ENCODE measurements at regions not wholly inside any gene's neighbourhood (a gene's known extent, or its start where the extent isn't known, plus 50 kb on each side); places are given as distances from the start of the nearest gene placed in this dataset.

DNA sequence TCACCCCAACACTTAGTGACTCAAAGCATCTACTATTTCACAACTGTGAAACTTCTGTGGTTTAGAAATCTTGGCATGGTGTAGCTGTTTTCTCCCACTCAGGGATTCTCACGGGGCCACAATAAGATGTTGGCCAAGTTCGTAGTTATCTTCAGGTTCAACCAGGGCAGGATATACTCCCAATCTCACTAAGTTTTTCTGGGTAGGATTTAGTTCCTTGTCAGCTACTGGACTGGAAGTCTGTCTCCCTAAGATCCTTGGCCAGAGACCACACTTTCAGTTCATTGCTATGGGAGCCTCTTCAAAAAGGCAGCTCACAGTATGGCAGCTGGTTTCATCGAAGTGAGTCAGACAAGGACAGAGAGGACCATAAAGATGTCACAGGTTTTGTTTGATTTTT, 111.7 kb upstream of the PDHA2 start:
- intact Hi-C loops (cut with micrococcal nuclease) = no loop called here
- DNase-seq = no peak
- POLR2A ChIA-PET = no interaction called here
- Mint-ChIP-seq H3K9me3 (no peaks in the 10 kb centered on the region), H3K27ac (no peak overlapping the region), H3K36me3 (no peaks in the 10 kb centered on the region), H3K27me3 (no peaks in the 10 kb centered on the region), H3K4me3 (no peak overlapping the region), H3K4me1 (ENCODE audit: low read depth) (no peaks in the 10 kb centered on the region)
- CTCF ChIA-PET = no interaction called here

GRCh38 chr4:95715830-95716229, 124.1 kb upstream of the PDHA2 start:
- CTCF ChIA-PET = no interaction called here
- Mint-ChIP-seq H3K4me3 (no peak overlapping the region), H3K27me3 (no peaks in the 10 kb centered on the region), H3K9me3 (no peaks in the 10 kb centered on the region), H3K27ac (no peak overlapping the region), H3K4me1 (ENCODE audit: low read depth) (no peaks in the 10 kb centered on the region), H3K36me3 (no peaks in the 10 kb centered on the region)
- intact Hi-C loops (cut with micrococcal nuclease) = no loop called here
- DNase-seq = no peak
- POLR2A ChIA-PET = no interaction called here

DNA sequence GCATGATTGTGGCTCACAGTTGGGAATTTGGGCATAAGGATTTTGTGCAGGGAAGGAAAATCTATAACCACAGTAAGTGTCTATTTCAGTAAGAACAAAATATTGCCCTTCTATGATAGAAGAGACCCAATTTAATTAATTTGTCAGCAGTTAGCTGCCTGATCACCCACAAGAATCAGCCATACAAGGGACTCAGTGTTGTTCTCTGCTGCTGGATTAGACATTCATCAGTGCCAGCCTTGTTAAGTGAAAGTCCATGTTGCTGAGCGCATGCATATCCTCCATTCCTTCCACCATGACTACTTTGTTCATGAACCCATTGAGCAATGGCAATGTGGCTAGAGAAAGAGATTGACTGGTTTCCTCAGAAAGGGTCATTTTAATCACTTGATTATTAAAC, 125.3 kb upstream of the PDHA2 start:
- Mint-ChIP-seq H3K36me3 (no peaks in the 10 kb centered on the region), H3K4me3 (no peak overlapping the region), H3K9me3 (no peaks in the 10 kb centered on the region), H3K4me1 (ENCODE audit: low read depth) (no peaks in the 10 kb centered on the region), H3K27ac (no peak overlapping the region), H3K27me3 (no peaks in the 10 kb centered on the region)
- no peak for DNase-seq
- POLR2A ChIA-PET = no interaction called here
- intact Hi-C loops (cut with micrococcal nuclease) = no loop called here
- CTCF ChIA-PET = no interaction called here

DNA sequence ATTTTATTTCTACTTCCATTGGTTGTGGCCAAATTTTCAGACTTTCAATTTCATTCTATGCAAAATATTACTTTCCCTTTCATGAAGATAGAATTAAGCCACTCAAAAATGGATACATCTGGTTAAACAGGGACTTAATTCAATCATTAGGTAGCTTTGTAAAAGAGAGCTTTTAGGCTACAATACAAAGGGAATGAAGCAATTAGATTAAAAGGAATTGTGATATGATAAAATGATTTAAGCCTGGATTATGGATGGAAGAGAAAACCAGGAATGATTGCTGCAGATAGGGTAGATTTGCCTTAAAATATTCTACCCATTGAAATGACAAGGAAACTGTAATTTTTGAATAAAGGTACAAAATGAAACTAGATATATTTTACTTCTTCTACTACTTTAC, 134.6 kb upstream of the PDHA2 start:
- Mint-ChIP-seq H3K4me1 (ENCODE audit: low read depth) (no peaks in the 10 kb centered on the region), H3K27me3 (no peaks in the 10 kb centered on the region)
- POLR2A ChIA-PET = no interaction called here

DNA sequence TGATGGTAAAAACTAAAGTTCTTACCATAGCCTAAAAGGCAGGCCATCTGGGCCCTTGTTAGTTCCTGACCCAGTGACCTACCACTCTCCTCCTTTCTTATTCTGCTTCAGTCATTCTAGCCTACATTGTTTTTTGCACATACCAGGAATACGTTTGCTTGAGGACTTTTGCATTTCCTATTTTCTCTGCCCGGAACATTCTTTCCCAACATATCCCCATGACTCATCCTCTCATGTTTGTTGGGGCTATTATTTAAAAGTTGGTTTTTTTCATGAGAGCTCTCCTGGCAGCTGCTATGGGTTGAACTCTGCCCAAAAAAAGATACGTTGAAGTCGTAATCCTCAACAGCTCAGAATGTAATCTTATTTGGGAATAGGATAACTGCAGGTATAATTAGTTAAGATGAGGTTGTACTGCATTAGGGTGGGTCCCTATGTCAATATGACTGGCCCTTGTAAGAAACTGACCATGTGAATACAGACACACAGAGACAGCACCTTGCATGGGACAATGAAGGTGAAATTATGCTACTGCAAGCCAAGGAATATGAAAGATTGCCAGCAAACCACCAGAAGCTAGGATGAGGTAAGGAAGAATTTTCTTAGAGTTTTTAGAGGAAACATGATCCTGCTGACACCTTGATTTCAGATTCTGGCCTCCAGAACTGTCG, 138.3 kb upstream of the PDHA2 start:
- H3K4me3 Mint-ChIP-seq = no peak overlapping the region
- no peak overlapping the region for H3K27ac Mint-ChIP-seq
- CTCF ChIA-PET = no interaction called here
- no peaks in the 10 kb centered on the region for H3K4me1 Mint-ChIP-seq (ENCODE audit: low read depth)
- POLR2A ChIA-PET = no interaction called here
- H3K9me3 Mint-ChIP-seq = peaks cover 15% of the 10 kb centered on the region
- intact Hi-C loops (cut with micrococcal nuclease) = no loop called here
- no peak for DNase-seq
- H3K36me3 Mint-ChIP-seq = no peaks in the 10 kb centered on the region
- H3K27me3 Mint-ChIP-seq = no peaks in the 10 kb centered on the region

More for the DNA sequence above, 134.6 kb upstream of the PDHA2 start:
- Mint-ChIP-seq H3K4me3 (no peak overlapping the region), H3K9me3 (peaks cover 15% of the 10 kb centered on the region), H3K27ac (no peak overlapping the region), H3K36me3 (no peaks in the 10 kb centered on the region)
- intact Hi-C loops (cut with micrococcal nuclease) = no loop called here
- DNase-seq = no peak
- CTCF ChIA-PET = no interaction called here

- ChIA-PET POLR2A (no interaction called here), CTCF (no interaction called here)
- Mint-ChIP-seq H3K36me3 (no peaks in the 10 kb centered on the region), H3K9me3 (no peaks in the 10 kb centered on the region), H3K4me1 (ENCODE audit: low read depth) (no peaks in the 10 kb centered on the region), H3K27me3 (no peaks in the 10 kb centered on the region), H3K27ac (no peak overlapping the region), H3K4me3 (no peak overlapping the region)
- DNase-seq = no peak
- intact Hi-C loops (cut with micrococcal nuclease) = no loop called here
These were observed 145.5 kb upstream of the PDHA2 start for GRCh38 chr4:95694411-95694810.

- no peaks in the 10 kb centered on the region for H3K4me1 Mint-ChIP-seq (ENCODE audit: low read depth)
- ChIA-PET POLR2A (no interaction called here), CTCF (no interaction called here)
- intact Hi-C loops (cut with micrococcal nuclease) = no loop called here
- no peaks in the 10 kb centered on the region for H3K27me3 Mint-ChIP-seq
- no peaks in the 10 kb centered on the region for H3K36me3 Mint-ChIP-seq
- no peak overlapping the region for H3K27ac Mint-ChIP-seq
- DNase-seq = no peak
- no peaks in the 10 kb centered on the region for H3K9me3 Mint-ChIP-seq
- no peak overlapping the region for H3K4me3 Mint-ChIP-seq
These were observed 144.8 kb upstream of the UNC5C start for GRCh38 chr4:95693594-95693993.

GRCh38 chr4:95676190-95676589, 127.4 kb upstream of the UNC5C start:
- no peaks in the 10 kb centered on the region for H3K27me3 Mint-ChIP-seq
- H3K27ac Mint-ChIP-seq = no peak overlapping the region
- DNase-seq = no peak
- no peaks in the 10 kb centered on the region for H3K36me3 Mint-ChIP-seq
- H3K4me1 Mint-ChIP-seq (ENCODE audit: low read depth) = no peaks in the 10 kb centered on the region
- ChIA-PET POLR2A (no interaction called here), CTCF (no interaction called here)
- no peak overlapping the region for H3K4me3 Mint-ChIP-seq
- no peaks in the 10 kb centered on the region for H3K9me3 Mint-ChIP-seq
- intact Hi-C loops (cut with micrococcal nuclease) = no loop called here

- H3K9me3 Mint-ChIP-seq = no peaks in the 10 kb centered on the region
- no peaks in the 10 kb centered on the region for H3K36me3 Mint-ChIP-seq
- intact Hi-C loops (cut with micrococcal nuclease) = no loop called here
- POLR2A ChIA-PET = no interaction called here
- no peak overlapping the region for H3K27ac Mint-ChIP-seq
- H3K4me1 Mint-ChIP-seq (ENCODE audit: low read depth) = no peaks in the 10 kb centered on the region
- no peaks in the 10 kb centered on the region for H3K27me3 Mint-ChIP-seq
- CTCF ChIA-PET = no interaction called here
- H3K4me3 Mint-ChIP-seq = no peak overlapping the region
- DNase-seq = no peak
These were observed 126.8 kb upstream of the UNC5C start for GRCh38 chr4:95675623-95676022.

DNA sequence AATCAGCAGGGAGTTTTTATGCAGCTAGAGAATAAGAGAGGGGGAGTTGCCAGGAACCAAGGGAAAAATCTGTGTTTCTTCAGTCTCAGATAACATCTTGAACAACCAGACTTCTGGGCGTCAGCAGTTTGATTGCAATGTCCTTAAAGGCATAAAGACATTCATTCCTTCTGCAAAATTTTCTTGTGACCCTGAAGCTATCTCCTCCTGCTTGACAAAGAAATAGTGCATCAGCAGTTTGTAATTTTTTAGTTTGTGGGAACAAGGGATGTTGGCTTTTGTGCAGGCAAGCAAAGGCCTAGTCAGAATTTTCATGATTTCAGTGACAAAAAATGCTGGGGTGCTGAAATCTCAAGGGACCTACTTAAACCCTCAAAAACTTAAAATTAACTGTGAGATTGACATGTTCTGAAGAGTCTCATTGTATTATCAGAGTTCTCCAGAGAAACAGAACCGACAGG, 125.8 kb upstream of the UNC5C start:
- H3K9me3 Mint-ChIP-seq = peaks cover 3% of the 10 kb centered on the region
- CTCF ChIA-PET = no interaction called here
- no peaks in the 10 kb centered on the region for H3K4me1 Mint-ChIP-seq (ENCODE audit: low read depth)
- H3K36me3 Mint-ChIP-seq = no peaks in the 10 kb centered on the region
- no peak overlapping the region for H3K4me3 Mint-ChIP-seq
- POLR2A ChIA-PET = no interaction called here
- H3K27me3 Mint-ChIP-seq = no peaks in the 10 kb centered on the region
- DNase-seq = no peak
- no peak overlapping the region for H3K27ac Mint-ChIP-seq
- intact Hi-C loops (cut with micrococcal nuclease) = no loop called here

- Mint-ChIP-seq H3K9me3 (peaks cover 6% of the 10 kb centered on the region), H3K4me3 (no peak overlapping the region), H3K27me3 (no peaks in the 10 kb centered on the region), H3K36me3 (no peaks in the 10 kb centered on the region), H3K4me1 (ENCODE audit: low read depth) (no peaks in the 10 kb centered on the region), H3K27ac (no peak overlapping the region)
- ChIA-PET POLR2A (no interaction called here), CTCF (no interaction called here)
- intact Hi-C loops (cut with micrococcal nuclease) = no loop called here
- DNase-seq = no peak
These were observed 124.0 kb upstream of the UNC5C start for GRCh38 chr4:95672811-95673210.

GRCh38 chr4:95660719-95661118, 111.9 kb upstream of the UNC5C start:
- H3K27me3 Mint-ChIP-seq = no peaks in the 10 kb centered on the region
- intact Hi-C loops (cut with micrococcal nuclease) = no loop called here
- DNase-seq = no peak
- no peaks in the 10 kb centered on the region for H3K4me1 Mint-ChIP-seq (ENCODE audit: low read depth)
- no peak overlapping the region for H3K27ac Mint-ChIP-seq
- CTCF ChIA-PET = no interaction called here
- POLR2A ChIA-PET = no interaction called here
- peaks cover 1% of the 10 kb centered on the region for H3K36me3 Mint-ChIP-seq
- no peak overlapping the region for H3K4me3 Mint-ChIP-seq
- H3K9me3 Mint-ChIP-seq = peaks cover 12% of the 10 kb centered on the region

DNA sequence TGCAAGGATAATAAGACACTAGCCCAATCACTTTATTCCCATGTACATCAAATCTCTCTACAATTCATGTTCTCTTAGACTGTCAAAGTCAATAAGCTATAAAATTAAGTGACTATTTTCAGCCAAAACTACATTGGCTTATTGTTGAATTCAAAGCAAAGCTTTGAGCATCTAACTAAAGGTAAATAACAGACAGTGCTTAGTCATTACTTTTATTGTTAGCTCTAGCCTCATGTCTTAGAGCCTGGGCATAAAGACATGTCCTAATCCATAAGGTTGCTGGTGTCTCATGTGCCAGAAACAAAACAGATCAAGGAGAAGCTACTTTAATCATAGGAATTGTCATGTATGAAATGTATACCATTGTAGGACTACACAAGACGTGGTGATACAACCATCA, 103.1 kb upstream of the UNC5C start:
- H3K9me3 Mint-ChIP-seq = peaks cover 18% of the 10 kb centered on the region
- ChIA-PET CTCF (interaction anchor here (0.6 kb wide), 1 partner anchor 70 kb away, joined by 3 read pairs; no protein-coding TSS in a partner anchor), POLR2A (no interaction called here)
- no peak for DNase-seq
- intact Hi-C loops (cut with micrococcal nuclease) = no loop called here
- no peak overlapping the region for H3K4me3 Mint-ChIP-seq
- H3K27me3 Mint-ChIP-seq = no peaks in the 10 kb centered on the region
- no peaks in the 10 kb centered on the region for H3K4me1 Mint-ChIP-seq (ENCODE audit: low read depth)
- H3K36me3 Mint-ChIP-seq = peaks cover 1% of the 10 kb centered on the region
- no peak overlapping the region for H3K27ac Mint-ChIP-seq

DNA sequence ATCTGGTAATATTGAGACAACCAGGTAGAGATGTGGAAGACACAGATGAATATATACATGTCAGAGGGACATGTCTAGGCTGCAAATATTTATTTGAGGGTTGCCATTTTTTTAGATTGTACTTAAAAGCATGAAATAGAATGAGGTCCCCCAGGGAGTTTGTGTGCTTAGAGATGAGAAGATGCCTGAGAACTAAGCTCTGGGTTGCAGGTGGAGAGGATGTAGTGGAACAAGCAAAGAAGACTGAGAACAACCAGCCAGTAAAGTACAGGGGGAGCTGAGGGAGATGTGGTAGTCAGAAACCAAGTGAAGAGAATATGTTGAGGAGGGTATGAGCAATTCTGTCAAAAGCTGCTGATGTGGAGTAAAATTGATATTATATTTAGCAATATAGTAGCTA, 95.6 kb upstream of the UNC5C start:
- H3K36me3 Mint-ChIP-seq = no peaks in the 10 kb centered on the region
- CTCF ChIA-PET = no interaction called here
- no peaks in the 10 kb centered on the region for H3K4me1 Mint-ChIP-seq (ENCODE audit: low read depth)
- no peak overlapping the region for H3K27ac Mint-ChIP-seq
- no peaks in the 10 kb centered on the region for H3K9me3 Mint-ChIP-seq
- POLR2A ChIA-PET = no interaction called here
- intact Hi-C loops (cut with micrococcal nuclease) = no loop called here
- no peaks in the 10 kb centered on the region for H3K27me3 Mint-ChIP-seq
- no peak for DNase-seq
- no peak overlapping the region for H3K4me3 Mint-ChIP-seq
